SU-DHL-6 (cell line): ENCODE measurements at regions not wholly inside any gene's neighbourhood (a gene's known extent, or its start where the extent isn't known, plus 50 kb on each side); places are given as distances from the start of the nearest gene placed in this dataset.
"Not testable (repeated sequence)": the region's sequence is repeated elsewhere in the genome, so short reads cannot be mapped to it uniquely, and the experiment has no call there.

Experiments used
- CTCF ChIP-seq: fragments of 200-600 bp; sonication (generic); IDR thresholded peaks from one replicate; pipeline ENCODE4 v1.5.1; 2017; ENCODE audit warnings: antibody characterized with exemption, mild to moderate bottlenecking, low read length, moderate library complexity; ENCODE audit not compliant: insufficient read depth, poor library complexity, severe bottlenecking
- EZH2phosphoT487 ChIP-seq: fragments of 200-600 bp; sonication (generic), shearing (Covaris generic); conservative IDR thresholded peaks from 2 replicates; pipeline ENCODE4 v1.6.1; 2018; ENCODE audit warnings: mild to moderate bottlenecking, antibody characterized with exemption, low read length, moderate library complexity, mixed read lengths

- not testable (repeated sequence) for TF ChIP-seq CTCF, EZH2phosphoT487
Measured at GRCh38 chr2:87423796-87424762, 323.8 kb upstream of the PLGLB2 start.
